ENCODE measurements at regions not wholly inside any gene's neighbourhood (a gene's known extent, or its start where the extent isn't known, plus 50 kb on each side); places are given as distances from the start of the nearest gene placed in this dataset.

- H3K9me1 ChIP-seq (ENCODE audit: insufficient read depth, low read length): no peaks in the 10 kb centered on the region
- dilution Hi-C loops (cut with HindIII; ENCODE audit: low sequenced_read_pairs, unreplicated experiment): no loop called here
- H2BK20ac ChIP-seq (ENCODE audit: low read depth, low read length): no peak overlapping the region
- H4K20me1 ChIP-seq (ENCODE audit: insufficient read depth, low read length): no peaks in the 10 kb centered on the region
- H3K18ac ChIP-seq (ENCODE audit: low read depth, low read length): no peak overlapping the region
- ATAC-seq (ENCODE audit: low read depth): no peak
- intact Hi-C loops (cut with micrococcal nuclease): no loop called here
- WGBS, 2 experiments (ENCODE audit: extremely low coverage in 2 of 2, insufficient read length in 1 of 2): no CpG with 5 or more reads among the region's 3 CpGs
- H4K8ac ChIP-seq (ENCODE audit: low read depth in 2 of 2, low read length in 2 of 2): no peak overlapping the region
- POLR2A ChIA-PET (ENCODE audit: unreplicated experiment): no interaction called here
- in situ Hi-C loops (cut with MboI; ENCODE audit: low sequenced_read_pairs): no loop called here
- no peak overlapping the region for H3K14ac ChIP-seq (replicated peaks; ENCODE audit: low read depth, low read length)
- no peaks in the 10 kb centered on the region for H3K4me1 ChIP-seq (ENCODE audit: control insufficient read depth, insufficient read depth, low read length)
- H2AK5ac ChIP-seq (ENCODE audit: low read depth, low read length): no peak overlapping the region
- H3K56ac ChIP-seq (ENCODE audit: extremely low read depth, insufficient read depth, low read length): no peak overlapping the region
- DNase-seq: no peak
- no peaks in the 10 kb centered on the region for H3K9me3 ChIP-seq (ENCODE audit: control insufficient read depth, insufficient read depth, low read length)
- no peak overlapping the region for H3K9ac ChIP-seq (ENCODE audit: low read depth, low read length)
- no peak overlapping the region for H3K4me2 ChIP-seq (ENCODE audit: low read depth, low read length)
- BruUV-seq (replicated peaks): no TSS peak
- no peaks in the 10 kb centered on the region for H3K79me1 ChIP-seq (ENCODE audit: low read depth in 1 of 2, low read length in 2 of 2)
- no peak overlapping the region for H3K4me3 ChIP-seq (ENCODE audit: insufficient read depth, low read depth, low read length)
- H2AK9ac ChIP-seq (replicated peaks; ENCODE audit: low read depth, low read length, poor library complexity): no peak overlapping the region
- no peak overlapping the region for H4K5ac ChIP-seq (ENCODE audit: low read depth, low read length)
- H2BK15ac ChIP-seq (ENCODE audit: low read depth, low read length): no peak overlapping the region
- no peak overlapping the region for H3K4ac ChIP-seq (ENCODE audit: low read depth, low read length)
- no peak overlapping the region for H3K23ac ChIP-seq (ENCODE audit: low read depth, low read length)
- H2AFZ ChIP-seq (replicated peaks; ENCODE audit: low read length, poor library complexity): no peak overlapping the region
- CTCF ChIA-PET: no interaction called here
- H3K27ac ChIP-seq (ENCODE audit: insufficient read depth, low read length): no peak overlapping the region
- no peaks in the 10 kb centered on the region for H3K27me3 ChIP-seq (ENCODE audit: control insufficient read depth, insufficient read depth, low read length)
- no peak overlapping the region for H2BK120ac ChIP-seq (ENCODE audit: low read depth, low read length)
- no peak overlapping the region for H2BK5ac ChIP-seq (ENCODE audit: low read depth, low read length, poor library complexity, severe bottlenecking)
- H4K91ac ChIP-seq (ENCODE audit: insufficient read depth, low read depth, low read length): no peak overlapping the region
- no peaks in the 10 kb centered on the region for H3K36me3 ChIP-seq (ENCODE audit: control insufficient read depth, insufficient read depth, low read length)
- TF ChIP-seq BHLHE40 (IDR thresholded peaks at IDR 0.05; ENCODE audit: low read depth, low read length): no peak
- TF ChIP-seq RFX5 (IDR thresholded peaks at IDR 0.05; ENCODE audit: low read depth, low read length): no peak
- TF ChIP-seq USF2 (IDR thresholded peaks at IDR 0.05; ENCODE audit: low read depth, low read length): no peak
Observed at GRCh38 chr6:50288881-50289280, 239.2 kb upstream of the DEFB112 start.
